GM19395 (cell line): ENCODE measurements at regions not wholly inside any gene's neighbourhood (a gene's known extent, or its start where the extent isn't known, plus 50 kb on each side); places are given as distances from the start of the nearest gene placed in this dataset.

Experiments used
- ATAC-seq: cut with Tn5 transposase; IDR thresholded peaks from one replicate; pipeline ENCODE4 v1.9.1; 2021; ENCODE audit warnings: mild to moderate bottlenecking, moderate library complexity; ENCODE audit not compliant: unreplicated experiment

GRCh38 chr2:102078773-102079172 lies 63.8 kb upstream of the IL1R1 start:
- no peak for ATAC-seq

- peak; percentile 48 for ATAC-seq
Observed at GRCh38 chr2:102080451-102081242, 61.9 kb upstream of the IL1R1 start.

- no peak for ATAC-seq
Observed at GRCh38 chr2:102081243-102081522, 61.4 kb upstream of the IL1R1 start.

GRCh38 chr2:102081606-102082005 lies 60.9 kb upstream of the IL1R1 start:
- ATAC-seq: no peak

GRCh38 chr2:102082571-102083392 lies 59.8 kb upstream of the IL1R1 start:
- ATAC-seq: peak; percentile 93

- no peak for ATAC-seq
Observed at GRCh38 chr2:102083393-102083703, 59.2 kb upstream of the IL1R1 start.

- no peak for ATAC-seq
Observed at GRCh38 chr2:102084651-102085050, 57.9 kb upstream of the IL1R1 start.

- no peak for ATAC-seq
Observed at GRCh38 chr2:102085238-102085637, 57.3 kb upstream of the IL1R1 start.

GRCh38 chr2:102086150-102086872 lies 56.2 kb upstream of the IL1R1 start:
- no peak for ATAC-seq

- no peak for ATAC-seq
Observed at GRCh38 chr2:102091121-102091520, 51.4 kb upstream of the IL1R1 start.

- ATAC-seq: no peak
Observed at GRCh38 chr2:102091908-102092307, 50.6 kb upstream of the IL1R1 start.

GRCh38 chr2:102092535-102092934 lies 50.0 kb upstream of the IL1R1 start:
- no peak for ATAC-seq
